ENCODE measurements at regions not wholly inside any gene's neighbourhood (a gene's known extent, or its start where the extent isn't known, plus 50 kb on each side); places are given as distances from the start of the nearest gene placed in this dataset.

GRCh38 chr15:31239409-31239808 is 87.2 kb upstream of the KLF13 start:
- Histone ChIP-seq H3K4me1 (replicated peaks in 1 of 2) (peaks cover 17 to 18% of the 10 kb centered on the region in 2 donors), H3K27ac (no peak overlapping the region), H3K4me3 (no peak overlapping the region)
- in situ Hi-C loops (cut with MboI; ENCODE audit: low pct_unique_long_range_greater_than_20kb in 2 of 9, low sequenced_read_pairs in 9 of 9, unreplicated experiment in 9 of 9): no loop called here
- no peak for ATAC-seq (replicated peaks in 6 of 8)
- 67 to 100% (median 93%) methylated on average over 1 to 4 of the region's 4 CpGs; no CpG with 5 or more reads in 2 of the 10 experiments for WGBS, 10 experiments

- in situ Hi-C loops (cut with MboI; ENCODE audit: low pct_unique_long_range_greater_than_20kb in 2 of 9, low sequenced_read_pairs in 9 of 9, unreplicated experiment in 9 of 9): no loop called here
- no peak overlapping the region for H3K4me3 ChIP-seq
- WGBS, 10 experiments: 49 to 100% (median 89%) methylated on average over 1 to 7 of the region's 8 CpGs; no CpG with 5 or more reads in 1 of the 10 experiments
These were observed 84.6 kb upstream of the KLF13 start for GRCh38 chr15:31241888-31242522.

GRCh38 chr15:31243895-31244294 is 82.7 kb upstream of the KLF13 start:
- in situ Hi-C loops (cut with MboI; ENCODE audit: low pct_unique_long_range_greater_than_20kb in 2 of 9, low sequenced_read_pairs in 9 of 9, unreplicated experiment in 9 of 9): no loop called here
- 13 to 100% (median 58%) methylated on average over 1 to 3 of the region's 3 CpGs for WGBS, 10 experiments
- H3K4me3 ChIP-seq: no peak overlapping the region
- ATAC-seq (replicated peaks in 6 of 8): no peak
- no peak overlapping the region for H3K27ac ChIP-seq
- H3K4me1 ChIP-seq (replicated peaks in 1 of 2): no peaks in the 10 kb centered on the region

More at GRCh38 chr15:31241888-31242522, 84.6 kb upstream of the KLF13 start:
- H3K4me1 ChIP-seq (replicated peaks in 1 of 2): peaks cover 1 to 2% of the 10 kb centered on the region in 2 donors
- no peak overlapping the region for H3K27ac ChIP-seq
- ATAC-seq (replicated peaks in 6 of 8): no peak

- Histone ChIP-seq H3K27ac (no peak overlapping the region), H3K4me1 (replicated peaks in 1 of 2) (no peaks in the 10 kb centered on the region), H3K4me3 (no peak overlapping the region)
- in situ Hi-C loops (cut with MboI; ENCODE audit: low pct_unique_long_range_greater_than_20kb in 2 of 9, low sequenced_read_pairs in 9 of 9, unreplicated experiment in 9 of 9): no loop called here
- WGBS, 10 experiments: 92 to 100% (median 100%) methylated on average over 1 to 2 of the region's 4 CpGs; no CpG with 5 or more reads in 7 of the 10 experiments
- ATAC-seq (replicated peaks in 6 of 8): no peak
These were observed 81.4 kb upstream of the KLF13 start for GRCh38 chr15:31245135-31245689.

- no peak for ATAC-seq (replicated peaks in 6 of 8)
- in situ Hi-C loops (cut with MboI; ENCODE audit: low pct_unique_long_range_greater_than_20kb in 2 of 9, low sequenced_read_pairs in 9 of 9, unreplicated experiment in 9 of 9): no loop called here
- no peak overlapping the region for H3K27ac ChIP-seq
- no peaks in the 10 kb centered on the region for H3K4me1 ChIP-seq (replicated peaks in 1 of 2)
- WGBS, 10 experiments: 20 to 100% (median 70%) methylated on average over 1 to 3 of the region's 3 CpGs; no CpG with 5 or more reads in 2 of the 10 experiments
- H3K4me3 ChIP-seq: no peak overlapping the region
These were observed 80.9 kb upstream of the KLF13 start for GRCh38 chr15:31245756-31246155.

GRCh38 chr15:31247404-31247803 is 79.2 kb upstream of the KLF13 start:
- H3K4me3 ChIP-seq: no peak overlapping the region
- no peaks in the 10 kb centered on the region for H3K4me1 ChIP-seq (replicated peaks in 1 of 2)
- in situ Hi-C loops (cut with MboI; ENCODE audit: low pct_unique_long_range_greater_than_20kb in 2 of 9, low sequenced_read_pairs in 9 of 9, unreplicated experiment in 9 of 9): no loop called here
- ATAC-seq (replicated peaks in 6 of 8): no peak
- 60 to 93% (median 83%) methylated on average over 1 to 7 of the region's 13 CpGs; no CpG with 5 or more reads in 4 of the 10 experiments for WGBS, 10 experiments
- H3K27ac ChIP-seq: no peak overlapping the region

GRCh38 chr15:31248263-31248662 is 78.4 kb upstream of the KLF13 start:
- in situ Hi-C loops (cut with MboI; ENCODE audit: low pct_unique_long_range_greater_than_20kb in 2 of 9, low sequenced_read_pairs in 9 of 9, unreplicated experiment in 9 of 9): no loop called here
- no peak overlapping the region for H3K4me3 ChIP-seq
- no peak for ATAC-seq (replicated peaks in 6 of 8)
- no peak overlapping the region for H3K27ac ChIP-seq
- H3K4me1 ChIP-seq (replicated peaks in 1 of 2): no peaks in the 10 kb centered on the region
- WGBS, 10 experiments: 67 to 100% (median 85%) methylated on average over 1 to 3 of the region's 5 CpGs; no CpG with 5 or more reads in 6 of the 10 experiments

GRCh38 chr15:31248951-31249350 is 77.7 kb upstream of the KLF13 start:
- in situ Hi-C loops (cut with MboI; ENCODE audit: low pct_unique_long_range_greater_than_20kb in 2 of 9, low sequenced_read_pairs in 9 of 9, unreplicated experiment in 9 of 9): no loop called here
- H3K4me3 ChIP-seq: no peak overlapping the region
- 62 to 90% (median 76%) methylated on average over 1 to 4 of the region's 5 CpGs; no CpG with 5 or more reads in 6 of the 10 experiments for WGBS, 10 experiments
- ATAC-seq (replicated peaks in 6 of 8): no peak
- no peak overlapping the region for H3K27ac ChIP-seq
- no peaks in the 10 kb centered on the region for H3K4me1 ChIP-seq (replicated peaks in 1 of 2)

- Histone ChIP-seq H3K27ac (no peak overlapping the region), H3K4me1 (replicated peaks in 1 of 2) (no peaks in the 10 kb centered on the region), H3K4me3 (no peak overlapping the region)
- in situ Hi-C loops (cut with MboI; ENCODE audit: low pct_unique_long_range_greater_than_20kb in 2 of 9, low sequenced_read_pairs in 9 of 9, unreplicated experiment in 9 of 9): no loop called here
- ATAC-seq (replicated peaks in 6 of 8): no peak
- WGBS, 10 experiments: 70 to 100% (median 93%) methylated on average over 2 to 3 of the region's 9 CpGs; no CpG with 5 or more reads in 7 of the 10 experiments
These were observed 76.6 kb upstream of the KLF13 start for GRCh38 chr15:31250033-31250432.

- ATAC-seq (replicated peaks in 6 of 8): no peak
- WGBS, 10 experiments: 58 to 100% (median 80%) methylated on average over 1 to 5 of the region's 7 CpGs; no CpG with 5 or more reads in 4 of the 10 experiments
- no peak overlapping the region for H3K4me3 ChIP-seq
- no peaks in the 10 kb centered on the region for H3K4me1 ChIP-seq (replicated peaks in 1 of 2)
- H3K27ac ChIP-seq: no peak overlapping the region
- in situ Hi-C loops (cut with MboI; ENCODE audit: low pct_unique_long_range_greater_than_20kb in 2 of 9, low sequenced_read_pairs in 9 of 9, unreplicated experiment in 9 of 9): no loop called here
These were observed 75.5 kb upstream of the KLF13 start for GRCh38 chr15:31251165-31251564.

GRCh38 chr15:31252171-31252785 is 74.4 kb upstream of the KLF13 start:
- peak in 5 of 8 experiments; percentile 31 to 78 (median 54) for ATAC-seq (replicated peaks in 6 of 8)
- in situ Hi-C loops (cut with MboI; ENCODE audit: low pct_unique_long_range_greater_than_20kb in 2 of 9, low sequenced_read_pairs in 9 of 9, unreplicated experiment in 9 of 9): no loop called here
- WGBS, 10 experiments: 20 to 100% (median 50%) methylated on average over 1 to 6 of the region's 8 CpGs

GRCh38 chr15:31254431-31255175 is 72.0 kb upstream of the KLF13 start:
- in situ Hi-C loops (cut with MboI; ENCODE audit: low pct_unique_long_range_greater_than_20kb in 2 of 9, low sequenced_read_pairs in 9 of 9, unreplicated experiment in 9 of 9): no loop called here
- WGBS, 10 experiments: 0 to 100% (median 72%) methylated on average over 1 to 7 of the region's 7 CpGs
- Histone ChIP-seq H3K4me1 (replicated peaks in 1 of 2) (no peaks in the 10 kb centered on the region), H3K4me3 (no peak overlapping the region), H3K27ac (no peak overlapping the region)
- peak in 2 of 8 experiments; percentile 66 to 93 for ATAC-seq (replicated peaks in 6 of 8)

More at GRCh38 chr15:31252171-31252785, 74.4 kb upstream of the KLF13 start:
- no peak overlapping the region for H3K4me3 ChIP-seq
- no peaks in the 10 kb centered on the region for H3K4me1 ChIP-seq (replicated peaks in 1 of 2)
- H3K27ac ChIP-seq: no peak overlapping the region

- in situ Hi-C loops (cut with MboI; ENCODE audit: low pct_unique_long_range_greater_than_20kb in 2 of 9, low sequenced_read_pairs in 9 of 9, unreplicated experiment in 9 of 9): no loop called here
- H3K27ac ChIP-seq: no peak overlapping the region
- no peak for ATAC-seq (replicated peaks in 6 of 8)
- no peaks in the 10 kb centered on the region for H3K4me1 ChIP-seq (replicated peaks in 1 of 2)
- no peak overlapping the region for H3K4me3 ChIP-seq
- WGBS, 10 experiments: 78 to 100% (median 92%) methylated on average over 1 to 5 of the region's 5 CpGs; no CpG with 5 or more reads in 2 of the 10 experiments
These were observed 71.5 kb upstream of the KLF13 start for GRCh38 chr15:31255176-31255510.
